ENCODE measurements at regions not wholly inside any gene's neighbourhood (a gene's known extent, or its start where the extent isn't known, plus 50 kb on each side); places are given as distances from the start of the nearest gene placed in this dataset.

- no peak for TF ChIP-seq CTCF (conservative IDR thresholded peaks at IDR 0.05; ENCODE audit: low read depth, low read length)
- Histone ChIP-seq H3K79me2 (ENCODE audit: insufficient read depth, low read depth) (no peaks in the 10 kb centered on the region), H3K27ac (no peak overlapping the region), H3K36me3 (ENCODE audit: insufficient read depth) (no peaks in the 10 kb centered on the region), H3K4me1 (ENCODE audit: low read depth, poor library complexity, severe bottlenecking) (no peaks in the 10 kb centered on the region), H4K20me1 (ENCODE audit: insufficient read depth) (no peaks in the 10 kb centered on the region), H3K4me2 (no peak overlapping the region), H3K9ac (no peak overlapping the region), H3K27me3 (ENCODE audit: insufficient read depth, low read depth) (no peaks in the 10 kb centered on the region), H3K4me3 (IDR thresholded peaks at IDR 0.05; ENCODE audit: insufficient read depth, low read depth, low read length) (no peak overlapping the region), H2AFZ (ENCODE audit: low read depth) (no peak overlapping the region)
Observed at GRCh38 chr6:21450628-21451027, 142.9 kb upstream of the SOX4 start.

GRCh38 chr6:21451546-21452013 lies 142.0 kb upstream of the SOX4 start:
- H2AFZ ChIP-seq (ENCODE audit: low read depth): no peak overlapping the region
- no peak overlapping the region for H3K9ac ChIP-seq
- H3K4me2 ChIP-seq: no peak overlapping the region
- H4K20me1 ChIP-seq (ENCODE audit: insufficient read depth): no peaks in the 10 kb centered on the region
- H3K4me1 ChIP-seq (ENCODE audit: low read depth, poor library complexity, severe bottlenecking): no peaks in the 10 kb centered on the region
- no peak overlapping the region for H3K4me3 ChIP-seq (IDR thresholded peaks at IDR 0.05; ENCODE audit: insufficient read depth, low read depth, low read length)
- TF ChIP-seq CTCF (conservative IDR thresholded peaks at IDR 0.05; ENCODE audit: low read depth, low read length): no peak
- H3K79me2 ChIP-seq (ENCODE audit: insufficient read depth, low read depth): no peaks in the 10 kb centered on the region
- H3K27me3 ChIP-seq (ENCODE audit: insufficient read depth, low read depth): no peaks in the 10 kb centered on the region
- no peak overlapping the region for H3K27ac ChIP-seq
- H3K36me3 ChIP-seq (ENCODE audit: insufficient read depth): no peaks in the 10 kb centered on the region

- Histone ChIP-seq H3K27me3 (ENCODE audit: insufficient read depth, low read depth) (no peaks in the 10 kb centered on the region), H3K4me3 (IDR thresholded peaks at IDR 0.05; ENCODE audit: insufficient read depth, low read depth, low read length) (no peak overlapping the region), H4K20me1 (ENCODE audit: insufficient read depth) (no peaks in the 10 kb centered on the region), H3K79me2 (ENCODE audit: insufficient read depth, low read depth) (no peaks in the 10 kb centered on the region), H3K4me1 (ENCODE audit: low read depth, poor library complexity, severe bottlenecking) (no peaks in the 10 kb centered on the region), H3K36me3 (ENCODE audit: insufficient read depth) (no peaks in the 10 kb centered on the region), H3K27ac (no peak overlapping the region), H2AFZ (ENCODE audit: low read depth) (no peak overlapping the region), H3K9ac (no peak overlapping the region), H3K4me2 (no peak overlapping the region)
- no peak for TF ChIP-seq CTCF (conservative IDR thresholded peaks at IDR 0.05; ENCODE audit: low read depth, low read length)
Observed at GRCh38 chr6:21454262-21454661, 139.3 kb upstream of the SOX4 start.

GRCh38 chr6:21455071-21455470 lies 138.5 kb upstream of the SOX4 start:
- H3K4me3 ChIP-seq (IDR thresholded peaks at IDR 0.05; ENCODE audit: insufficient read depth, low read depth, low read length): no peak overlapping the region
- no peaks in the 10 kb centered on the region for H3K36me3 ChIP-seq (ENCODE audit: insufficient read depth)
- no peaks in the 10 kb centered on the region for H3K27me3 ChIP-seq (ENCODE audit: insufficient read depth, low read depth)
- no peaks in the 10 kb centered on the region for H4K20me1 ChIP-seq (ENCODE audit: insufficient read depth)
- H3K4me2 ChIP-seq: no peak overlapping the region
- no peak overlapping the region for H2AFZ ChIP-seq (ENCODE audit: low read depth)
- no peak overlapping the region for H3K27ac ChIP-seq
- no peaks in the 10 kb centered on the region for H3K4me1 ChIP-seq (ENCODE audit: low read depth, poor library complexity, severe bottlenecking)
- no peaks in the 10 kb centered on the region for H3K79me2 ChIP-seq (ENCODE audit: insufficient read depth, low read depth)
- H3K9ac ChIP-seq: no peak overlapping the region
- no peak for TF ChIP-seq CTCF (conservative IDR thresholded peaks at IDR 0.05; ENCODE audit: low read depth, low read length)

Measured in KMS-11 (cell line).